OCI-LY3 (cell line): ENCODE measurements at regions not wholly inside any gene's neighbourhood (a gene's known extent, or its start where the extent isn't known, plus 50 kb on each side); places are given as distances from the start of the nearest gene placed in this dataset.
A peak's percentile ranks its signal among the peaks of the same experiment; 100 is the strongest.

Source experiments
- H2AFZ ChIP-seq: fragments of 200-600, 300-600 bp; shearing (Covaris generic); 2 replicates; pipeline ENCODE4 v1.6.0; 2014; ENCODE audit warnings: antibody characterized with exemption, low read depth, low read length
- H3K27ac ChIP-seq: fragments of 200-600, 300-600 bp; sonication (generic); 2 replicates; pipeline ENCODE4 v1.5.1; 2014; ENCODE audit warnings: mild to moderate bottlenecking, low read length, moderate library complexity, mixed read lengths
- H3K27me3 ChIP-seq: fragments of 200-600, 300-600 bp; sonication (generic); 2 replicates; pipeline ENCODE4 v1.6.1; 2014; ENCODE audit warnings: low read depth, low read length, mixed read lengths
- H3K36me3 ChIP-seq: fragments of 200-600, 300-600 bp; sonication (generic); replicated peaks from 2 replicates; pipeline ENCODE3; 2014; ENCODE audit warnings: low read depth, low read length, mixed read lengths
- H3K4me1 ChIP-seq: fragments of 300-600, 200-600 bp; sonication (generic); 2 replicates; pipeline ENCODE4 v1.6.1; 2014; ENCODE audit warnings: low read length, mixed read lengths
- H3K4me2 ChIP-seq: fragments of 200-600, 300-600 bp; sonication (generic); 2 replicates; pipeline ENCODE4 v1.6.1; 2014; ENCODE audit warnings: low read length, mixed read lengths
- H3K4me3 ChIP-seq: fragments of 300-600, 200-600 bp; sonication (generic); 2 replicates; pipeline ENCODE4 v1.5.1; 2014; ENCODE audit warnings: antibody characterized with exemption, mild to moderate bottlenecking, low read length, moderate library complexity
- H3K79me2 ChIP-seq: fragments of 300-600, 200-600 bp; shearing (Covaris generic); 2 replicates; pipeline ENCODE4 v1.6.1; 2014; ENCODE audit warnings: mild to moderate bottlenecking, low read length, mixed read lengths
- H3K9ac ChIP-seq: fragments of 300-600, 200-600 bp; shearing (Covaris generic); 2 replicates; pipeline ENCODE4 v1.6.0; 2014; ENCODE audit warnings: mild to moderate bottlenecking, low read length, moderate library complexity
- H3K9me3 ChIP-seq: fragments of 200-600, 300-600 bp; shearing (Covaris generic); 2 replicates; pipeline ENCODE4 v1.6.1; 2014; ENCODE audit warnings: low read length, mixed read lengths; ENCODE audit not compliant: insufficient read depth
- H4K20me1 ChIP-seq: fragments of 200-600, 300-600 bp; sonication (generic); 2 replicates; pipeline ENCODE4 v1.6.1; 2016; ENCODE audit warnings: low read length, mixed read lengths; ENCODE audit not compliant: insufficient read depth
- EZH2phosphoT487 ChIP-seq: fragments of 200-600 bp; shearing (Covaris generic); IDR thresholded peaks from 2 replicates; pipeline ENCODE4 v1.6.1; 2018; ENCODE audit warnings: antibody characterized with exemption, mixed run types, low read depth
- TF ChIP-seq, protein P1 (sequence below): fragments of 200-600, 300-600 bp; sonication (generic); IDR thresholded peaks from 2 replicates; pipeline ENCODE4 v1.5.1; 2014; ENCODE audit warnings: antibody characterized with exemption, low read length, low read depth

DNA sequence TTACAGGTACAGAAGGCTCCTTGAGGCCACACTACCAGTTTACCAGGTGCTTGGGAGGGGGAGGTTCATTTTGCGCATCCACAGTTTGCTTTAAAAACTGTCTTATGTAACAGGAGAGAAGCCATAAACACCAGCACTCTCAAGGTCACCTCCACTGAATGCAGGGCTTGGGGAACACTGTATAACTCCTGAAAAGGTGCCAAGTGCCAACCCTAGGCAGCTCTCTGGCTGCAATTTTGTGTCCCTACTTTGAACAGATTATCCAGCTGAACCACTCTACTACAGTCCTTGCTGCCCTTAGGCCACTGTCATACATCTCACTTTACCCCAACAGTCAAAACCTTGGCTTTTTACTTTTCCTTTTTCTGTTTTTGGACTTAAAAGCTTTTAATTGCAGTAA is 507.9 kb downstream of the SMARCA1 start:
- Histone ChIP-seq H3K4me1 (peaks cover 14% of the 10 kb centered on the region), H3K9ac (no peak overlapping the region), H2AFZ (no peak overlapping the region), H3K4me3 (no peak overlapping the region), H3K79me2 (no peaks in the 10 kb centered on the region), H3K27ac (no peak overlapping the region), H4K20me1 (no peaks in the 10 kb centered on the region), H3K9me3 (no peaks in the 10 kb centered on the region), H3K36me3 (no peaks in the 10 kb centered on the region), H3K27me3 (no peaks in the 10 kb centered on the region), H3K4me2 (no peak overlapping the region)
- TF ChIP-seq, protein P1, sequence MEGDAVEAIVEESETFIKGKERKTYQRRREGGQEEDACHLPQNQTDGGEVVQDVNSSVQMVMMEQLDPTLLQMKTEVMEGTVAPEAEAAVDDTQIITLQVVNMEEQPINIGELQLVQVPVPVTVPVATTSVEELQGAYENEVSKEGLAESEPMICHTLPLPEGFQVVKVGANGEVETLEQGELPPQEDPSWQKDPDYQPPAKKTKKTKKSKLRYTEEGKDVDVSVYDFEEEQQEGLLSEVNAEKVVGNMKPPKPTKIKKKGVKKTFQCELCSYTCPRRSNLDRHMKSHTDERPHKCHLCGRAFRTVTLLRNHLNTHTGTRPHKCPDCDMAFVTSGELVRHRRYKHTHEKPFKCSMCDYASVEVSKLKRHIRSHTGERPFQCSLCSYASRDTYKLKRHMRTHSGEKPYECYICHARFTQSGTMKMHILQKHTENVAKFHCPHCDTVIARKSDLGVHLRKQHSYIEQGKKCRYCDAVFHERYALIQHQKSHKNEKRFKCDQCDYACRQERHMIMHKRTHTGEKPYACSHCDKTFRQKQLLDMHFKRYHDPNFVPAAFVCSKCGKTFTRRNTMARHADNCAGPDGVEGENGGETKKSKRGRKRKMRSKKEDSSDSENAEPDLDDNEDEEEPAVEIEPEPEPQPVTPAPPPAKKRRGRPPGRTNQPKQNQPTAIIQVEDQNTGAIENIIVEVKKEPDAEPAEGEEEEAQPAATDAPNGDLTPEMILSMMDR: no peak
- no peak for TF ChIP-seq EZH2phosphoT487

DNA sequence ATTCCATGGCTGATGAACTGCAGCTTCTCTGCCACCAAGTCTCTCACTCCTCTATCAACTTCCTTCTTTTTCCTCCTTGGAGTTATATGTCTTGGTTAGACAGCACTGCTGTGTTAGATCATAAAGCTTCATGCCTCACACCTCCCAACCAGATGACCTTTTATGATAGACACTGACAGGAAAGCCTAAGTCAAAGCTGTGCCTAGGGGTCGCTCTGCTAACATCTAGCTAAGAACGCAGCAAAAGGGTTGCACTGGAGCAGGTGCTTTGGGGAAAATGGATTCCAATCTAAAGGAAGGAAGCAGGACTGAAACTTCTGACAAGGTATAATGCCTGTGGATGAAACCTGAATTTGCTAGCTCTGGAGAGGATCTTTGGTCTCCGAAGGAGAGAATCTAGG is 509.7 kb downstream of the SMARCA1 start:
- Histone ChIP-seq H3K4me1 (peaks cover 14% of the 10 kb centered on the region), H3K27ac (no peak overlapping the region), H3K4me3 (no peak overlapping the region), H2AFZ (no peak overlapping the region), H3K9me3 (no peaks in the 10 kb centered on the region), H3K4me2 (peak overlapping the region; percentile 24; the same call in 1 of the 2 replicates), H3K27me3 (no peaks in the 10 kb centered on the region), H3K79me2 (no peaks in the 10 kb centered on the region), H4K20me1 (no peaks in the 10 kb centered on the region), H3K9ac (no peak overlapping the region), H3K36me3 (no peaks in the 10 kb centered on the region)
- TF ChIP-seq, protein P1: no peak; the same call in 1 of the 2 replicates

DNA sequence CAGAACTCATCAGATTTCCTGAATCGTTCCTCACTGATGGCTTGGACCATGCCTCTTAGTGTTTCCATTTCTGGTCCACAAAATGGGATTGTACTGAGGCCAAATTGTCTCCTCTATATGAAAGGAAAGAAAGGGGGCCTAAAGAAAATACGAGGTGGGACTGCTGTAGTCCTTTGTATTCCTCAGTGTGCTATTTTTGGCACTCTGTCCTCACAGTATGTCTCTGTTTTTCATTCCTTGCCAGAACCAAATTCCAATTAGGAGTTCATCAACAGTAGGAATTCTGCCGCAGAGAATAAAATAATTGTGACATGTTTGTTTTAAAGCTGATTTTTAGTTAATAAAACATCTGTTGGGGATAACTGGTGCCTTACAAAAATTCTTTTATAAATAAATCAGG is 515.7 kb downstream of the SMARCA1 start:
- H3K4me3 ChIP-seq: no peak overlapping the region
- no peak overlapping the region for H2AFZ ChIP-seq
- no peaks in the 10 kb centered on the region for H3K36me3 ChIP-seq
- no peaks in the 10 kb centered on the region for H3K4me1 ChIP-seq
- no peaks in the 10 kb centered on the region for H3K27me3 ChIP-seq
- TF ChIP-seq EZH2phosphoT487: no peak
- TF ChIP-seq, protein P1: no peak
- H3K4me2 ChIP-seq: no peak overlapping the region
- H3K9ac ChIP-seq: no peak overlapping the region
- no peaks in the 10 kb centered on the region for H3K9me3 ChIP-seq
- no peak overlapping the region for H3K27ac ChIP-seq
- no peaks in the 10 kb centered on the region for H3K79me2 ChIP-seq
- no peaks in the 10 kb centered on the region for H4K20me1 ChIP-seq

DNA sequence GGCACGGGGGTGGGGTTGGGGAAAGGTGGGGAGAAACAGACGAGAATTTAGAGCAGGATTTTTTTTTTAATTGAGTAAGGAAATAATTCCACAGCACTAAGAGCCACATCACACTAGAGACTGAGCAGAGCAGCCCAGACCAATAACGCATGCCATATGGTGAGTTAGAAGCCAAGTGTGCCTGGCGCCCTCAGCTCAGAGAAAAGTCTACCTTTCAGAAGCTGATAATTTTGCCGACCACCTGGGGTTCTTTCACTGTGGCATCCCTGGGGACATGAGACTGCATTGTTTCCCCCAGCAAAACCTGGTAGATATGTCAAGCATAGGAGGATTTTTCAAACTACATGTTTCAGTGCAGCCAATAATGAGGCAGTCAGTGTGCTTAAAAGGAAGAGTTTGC is 516.8 kb downstream of the SMARCA1 start:
- Histone ChIP-seq H3K79me2 (no peaks in the 10 kb centered on the region), H3K9ac (no peak overlapping the region), H3K36me3 (no peaks in the 10 kb centered on the region), H3K27me3 (no peaks in the 10 kb centered on the region), H4K20me1 (no peaks in the 10 kb centered on the region), H3K4me1 (no peaks in the 10 kb centered on the region), H3K27ac (no peak overlapping the region), H2AFZ (no peak overlapping the region), H3K4me3 (no peak overlapping the region), H3K4me2 (no peak overlapping the region), H3K9me3 (no peaks in the 10 kb centered on the region)
- no peak for TF ChIP-seq EZH2phosphoT487
- TF ChIP-seq, protein P1: no peak
